OCI-LY1 (cell line): ENCODE measurements at regions not wholly inside any gene's neighbourhood (a gene's known extent, or its start where the extent isn't known, plus 50 kb on each side); places are given as distances from the start of the nearest gene placed in this dataset.
"Not testable (repeated sequence)": the region's sequence is repeated elsewhere in the genome, so short reads cannot be mapped to it uniquely, and the experiment has no call there.

Source experiments
- H2AFZ ChIP-seq: fragments of 200-600 bp; sonication (generic), shearing (Covaris generic); 2 replicates; pipeline ENCODE4 v1.6.0; 2014; ENCODE audit warnings: antibody characterized with exemption, mild to moderate bottlenecking, low read length
- H3F3A ChIP-seq: fragments of 200-600 bp; sonication (generic), shearing (Covaris generic); 2 replicates; pipeline ENCODE4 v1.6.0; 2014; ENCODE audit warnings: mild to moderate bottlenecking, antibody characterized with exemption, low read length, moderate library complexity; ENCODE audit not compliant: insufficient read depth
- H3K27ac ChIP-seq: fragments of 200-600 bp; sonication (generic); 2 replicates; pipeline ENCODE4 v1.5.1; 2014; ENCODE audit warnings: low read length, mixed run types, mild to moderate bottlenecking, low read depth; ENCODE audit not compliant: poor library complexity, severe bottlenecking
- H3K27me3 ChIP-seq: fragments of 200-600 bp; sonication (generic); 2 replicates; pipeline ENCODE4 v1.6.0; 2014; ENCODE audit warnings: antibody characterized with exemption, mild to moderate bottlenecking, low read length, moderate library complexity; ENCODE audit not compliant: insufficient read depth
- H3K36me3 ChIP-seq: fragments of 200-600 bp; sonication (generic); 2 replicates; pipeline ENCODE4 v1.6.1; 2014; ENCODE audit warnings: mild to moderate bottlenecking, antibody characterized with exemption, low read length, moderate library complexity, mixed read lengths; ENCODE audit not compliant: insufficient read depth
- H3K4me1 ChIP-seq: fragments of 200-600 bp; sonication (generic); 2 replicates; pipeline ENCODE4 v1.5.1; 2014; ENCODE audit warnings: mild to moderate bottlenecking, low read length, moderate library complexity; ENCODE audit not compliant: insufficient read depth, severe bottlenecking
- H3K4me2 ChIP-seq: fragments of 200-600 bp; sonication (generic), shearing (Covaris generic); 2 replicates; pipeline ENCODE4 v1.6.1; 2014; ENCODE audit warnings: low read length
- H3K4me3 ChIP-seq: fragments of 200-600 bp; sonication (generic); 2 replicates; pipeline ENCODE4 v1.5.1; 2014; ENCODE audit warnings: low read length, low read depth, mild to moderate bottlenecking, mixed read lengths; ENCODE audit not compliant: poor library complexity, severe bottlenecking
- H3K79me2 ChIP-seq: fragments of 200-600 bp; shearing (Covaris generic); 2 replicates; pipeline ENCODE4 v1.6.1; 2016; ENCODE audit warnings: mixed run types, low read length, mixed read lengths; ENCODE audit not compliant: insufficient read depth
- H3K9ac ChIP-seq: fragments of 200-600 bp; sonication (generic), shearing (Covaris generic); 2 replicates; pipeline ENCODE4 v1.6.1; 2014; ENCODE audit warnings: mild to moderate bottlenecking, low read length, mixed read lengths
- H3K9me2 ChIP-seq: fragments of 200-600 bp; sonication (generic), shearing (Covaris generic); 2 replicates; pipeline ENCODE4 v1.6.1; 2014; ENCODE audit warnings: low read depth, mild to moderate bottlenecking, low read length, mixed read lengths
- H3K9me3 ChIP-seq: fragments of 200-600 bp; shearing (Covaris generic); 2 replicates; pipeline ENCODE4 v1.6.1; 2014; ENCODE audit warnings: low read length, mixed read lengths
- H4K20me1 ChIP-seq: fragments of 200-600 bp; sonication (generic), shearing (Covaris generic); 2 replicates; pipeline ENCODE4 v1.6.0; 2016; ENCODE audit warnings: mild to moderate bottlenecking, low read length; ENCODE audit not compliant: insufficient read depth
- CTCF ChIP-seq: fragments of 200-600 bp; sonication (generic), shearing (Covaris generic); IDR thresholded peaks from 2 replicates; pipeline ENCODE4 v1.5.1; 2017; ENCODE audit warnings: mild to moderate bottlenecking, antibody characterized with exemption, low read length, moderate library complexity, mixed read lengths
- EZH2 ChIP-seq: fragments of 200-600 bp; sonication (generic), shearing (Covaris generic); IDR thresholded peaks from 2 replicates; pipeline ENCODE4 v1.8.0; 2017; ENCODE audit warnings: borderline replicate concordance, mixed run types, mild to moderate bottlenecking, antibody characterized with exemption, low read length, moderate library complexity, mixed read lengths

DNA sequence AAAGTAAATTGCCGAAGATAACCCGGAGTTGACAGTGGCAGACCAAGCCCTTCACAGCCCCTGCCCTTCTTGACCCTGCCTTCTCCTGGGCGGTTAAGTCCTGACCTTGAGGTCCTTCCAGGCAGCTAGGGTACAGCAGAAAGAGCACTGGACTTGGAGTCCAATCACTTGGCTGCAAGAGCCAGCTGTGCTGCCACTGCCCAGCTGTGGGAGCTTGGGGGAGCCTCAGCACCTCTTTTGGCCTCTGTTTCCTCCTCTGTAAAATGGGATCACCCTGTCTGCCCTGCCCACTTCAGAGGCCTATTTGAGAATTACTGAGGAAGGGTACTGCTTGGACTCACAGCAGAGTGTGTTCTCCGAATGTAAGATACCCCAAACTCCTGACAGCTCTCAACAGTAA lies 66.2 kb upstream of the SMAD6 start:
- Histone ChIP-seq H2AFZ (no peak overlapping the region), H3K9me2 (no peaks in the 10 kb centered on the region), H3K4me3 (no peak overlapping the region), H3F3A (no peaks in the 10 kb centered on the region), H3K79me2 (no peaks in the 10 kb centered on the region), H3K4me2 (no peak overlapping the region), H4K20me1 (no peaks in the 10 kb centered on the region), H3K9ac (no peak overlapping the region), H3K4me1 (no peaks in the 10 kb centered on the region), H3K27ac (no peak overlapping the region), H3K36me3 (no peaks in the 10 kb centered on the region), H3K27me3 (no peaks in the 10 kb centered on the region; the same call in 1 of the 2 replicates), H3K9me3 (no peaks in the 10 kb centered on the region)
- TF ChIP-seq CTCF (no peak), EZH2 (no peak)

DNA sequence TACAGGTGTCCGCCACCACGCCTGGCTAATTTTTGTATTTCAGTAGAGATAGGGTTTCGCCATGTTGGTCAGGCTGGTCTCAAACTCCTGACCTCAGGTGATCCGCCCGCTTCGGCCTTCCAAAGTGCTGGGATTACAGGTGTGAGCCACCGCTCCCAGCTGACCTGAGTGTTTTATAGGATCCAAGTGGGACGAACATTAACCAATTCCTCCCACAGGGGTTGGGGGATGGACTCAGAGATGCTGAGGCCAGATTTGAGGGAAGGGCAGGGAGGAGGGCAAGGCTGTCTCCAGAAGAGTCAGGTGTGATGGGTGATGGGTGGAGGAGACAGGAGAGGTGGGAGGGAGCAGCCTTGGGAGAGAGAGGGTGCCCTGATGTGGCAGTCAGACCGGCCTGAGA lies 65.0 kb upstream of the SMAD6 start:
- not testable (repeated sequence) for H3K79me2 ChIP-seq, H3F3A ChIP-seq, H3K4me3 ChIP-seq, H3K4me1 ChIP-seq, H3K9me2 ChIP-seq, H2AFZ ChIP-seq, H3K36me3 ChIP-seq, H3K4me2 ChIP-seq, H3K27ac ChIP-seq, H3K27me3 ChIP-seq, H3K9ac ChIP-seq, H3K9me3 ChIP-seq, H4K20me1 ChIP-seq

DNA sequence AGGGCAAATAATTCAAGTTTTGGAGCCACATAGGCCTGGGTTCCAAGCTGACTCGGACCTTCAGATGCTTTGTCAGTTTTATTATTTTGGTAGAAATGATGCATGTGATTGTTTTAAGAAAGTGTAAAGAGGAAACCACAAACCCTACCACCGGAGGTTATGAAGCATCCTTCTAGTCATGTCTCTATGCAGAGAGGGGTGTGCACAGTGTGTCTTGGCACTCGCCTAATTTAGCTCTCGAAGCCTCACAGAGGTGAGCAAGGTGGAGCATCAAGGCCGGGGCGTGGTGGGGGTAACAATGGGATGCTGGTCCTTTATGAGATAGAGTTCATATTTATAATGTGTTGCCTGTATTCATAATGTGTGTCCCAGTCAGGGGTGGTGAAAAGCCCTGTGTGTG lies 63.7 kb upstream of the SMAD6 start:
- Histone ChIP-seq H4K20me1 (no peaks in the 10 kb centered on the region), H3K9me3 (no peaks in the 10 kb centered on the region), H3K9ac (no peak overlapping the region), H2AFZ (no peak overlapping the region), H3K4me1 (no peaks in the 10 kb centered on the region), H3K27me3 (no peaks in the 10 kb centered on the region; the same call in 1 of the 2 replicates), H3K4me3 (no peak overlapping the region), H3K36me3 (no peaks in the 10 kb centered on the region), H3K9me2 (no peaks in the 10 kb centered on the region), H3K4me2 (no peak overlapping the region), H3K79me2 (no peaks in the 10 kb centered on the region), H3K27ac (no peak overlapping the region), H3F3A (no peaks in the 10 kb centered on the region)
- TF ChIP-seq EZH2 = no peak
- no peak for TF ChIP-seq CTCF

- Histone ChIP-seq H3K4me2 (no peak overlapping the region), H3K36me3 (no peaks in the 10 kb centered on the region), H4K20me1 (no peaks in the 10 kb centered on the region), H3K4me3 (no peak overlapping the region), H3K9me2 (no peaks in the 10 kb centered on the region), H2AFZ (no peak overlapping the region), H3F3A (no peaks in the 10 kb centered on the region), H3K27me3 (no peaks in the 10 kb centered on the region; the same call in none of the 2 replicates), H3K27ac (no peak overlapping the region), H3K9ac (no peak overlapping the region), H3K9me3 (no peaks in the 10 kb centered on the region), H3K79me2 (no peaks in the 10 kb centered on the region), H3K4me1 (no peaks in the 10 kb centered on the region)
- no peak for TF ChIP-seq CTCF
- TF ChIP-seq EZH2 = no peak
Measured at GRCh38 chr15:66641485-66642315, 60.3 kb upstream of the SMAD6 start.
